Caco-2 (cell line): ENCODE measurements at regions not wholly inside any gene's neighbourhood (a gene's known extent, or its start where the extent isn't known, plus 50 kb on each side); places are given as distances from the start of the nearest gene placed in this dataset.

Experiments
- BruUV-seq: library from RNA; stranded (reverse); fragments of 400-500 nt; replicated peaks from 2 replicates; lab custom pipeline; 2021; lab: Mats Ljungman, UMichigan
- CTCF ChIA-PET: fragments of 300-600 bp; sonication (Branson Sonifier 250); formaldehyde crosslinking; loops from one replicate; lab custom pipeline; 2022; ENCODE audit warnings: antibody characterized with exemption; lab: Charles Lee
- POLR2A ChIA-PET: fragments of 300-600 bp; sonication (Branson Sonifier 250); formaldehyde crosslinking; loops from one replicate; lab custom pipeline; 2022; ENCODE audit warnings: antibody characterized with exemption; lab: Charles Lee
- DNase-seq, 2 experiments: peaks; one replicate each; pipeline versions ENCODE4 v3.0.0 to v3.0.0-alpha.2; 2020 to 2022
- H3K27me3 ChIP-seq: replicated peaks from 2 replicates; pipeline ENCODE4 v1.6.0; 2011; ENCODE audit warnings: low read length; ENCODE audit not compliant: control insufficient read depth, insufficient read depth
- H3K36me3 ChIP-seq: 2 replicates; pipeline ENCODE4 v1.5.1; 2011; ENCODE audit warnings: low read length; ENCODE audit not compliant: control insufficient read depth, insufficient read depth
- H3K4me1 ChIP-seq: fragments of 250-450 bp; sonication (Bioruptor Pico); 2 replicates; pipeline ENCODE4 v1.5.1; 2020; ENCODE audit warnings: mild to moderate bottlenecking
- H3K4me3 ChIP-seq: 2 replicates; pipeline ENCODE4 v1.5.1; 2011; ENCODE audit warnings: low read depth, mild to moderate bottlenecking, control low read depth, low read length
- H3K9me3 ChIP-seq: fragments of 250-450 bp; sonication (Bioruptor Pico); 2 replicates; pipeline ENCODE4 v1.5.1; 2020; ENCODE audit warnings: mild to moderate bottlenecking, moderate library complexity
- H3K27ac Mint-ChIP-seq: one replicate; pipeline ENCODE4 v1.8.0; 2022; ENCODE audit warnings: mixed read lengths; ENCODE audit not compliant: unreplicated experiment
- H3K27me3 Mint-ChIP-seq: one replicate; pipeline ENCODE4 v1.8.0; 2022; ENCODE audit warnings: mixed read lengths; ENCODE audit not compliant: insufficient read depth, unreplicated experiment
- H3K36me3 Mint-ChIP-seq: one replicate; pipeline ENCODE4 v1.8.0; 2022; ENCODE audit warnings: mild to moderate bottlenecking, mixed read lengths; ENCODE audit not compliant: insufficient read depth, unreplicated experiment
- H3K4me1 Mint-ChIP-seq: one replicate; pipeline ENCODE4 v1.8.0; 2022; ENCODE audit warnings: low read depth, mixed read lengths; ENCODE audit not compliant: unreplicated experiment
- H3K4me3 Mint-ChIP-seq: one replicate; pipeline ENCODE4 v1.8.0; 2022; ENCODE audit warnings: mild to moderate bottlenecking, moderate library complexity, mixed read lengths; ENCODE audit not compliant: unreplicated experiment
- H3K9me3 Mint-ChIP-seq: one replicate; pipeline ENCODE4 v1.8.0; 2022; ENCODE audit warnings: mixed read lengths; ENCODE audit not compliant: unreplicated experiment
- intact Hi-C: fragments of 100-400 bp; cut with micrococcal nuclease; formaldehyde crosslinking; loops from one replicate; pipeline ENCODE4 v1.10.0; 2022; ENCODE audit not compliant: unreplicated experiment
- TF ChIP-seq, protein P1 (sequence below), 2 experiments: fragments of 200-600 bp in 1 of 2; IDR thresholded peaks; 1 replicate in 1 of 2; 2 replicates in 1 of 2; pipeline versions ENCODE4 v1.5.1 to v1.8.0; 2011 to 2022; ENCODE audit warnings: antibody characterized with exemption in 1 of 2, control low read depth in 1 of 2, inconsistent platforms in 1 of 2, low read depth in 1 of 2, low read length in 1 of 2, mild to moderate bottlenecking in 1 of 2, moderate library complexity in 1 of 2; ENCODE audit not compliant: insufficient read depth in 1 of 2, severe bottlenecking in 1 of 2, unreplicated experiment in 1 of 2

DNA sequence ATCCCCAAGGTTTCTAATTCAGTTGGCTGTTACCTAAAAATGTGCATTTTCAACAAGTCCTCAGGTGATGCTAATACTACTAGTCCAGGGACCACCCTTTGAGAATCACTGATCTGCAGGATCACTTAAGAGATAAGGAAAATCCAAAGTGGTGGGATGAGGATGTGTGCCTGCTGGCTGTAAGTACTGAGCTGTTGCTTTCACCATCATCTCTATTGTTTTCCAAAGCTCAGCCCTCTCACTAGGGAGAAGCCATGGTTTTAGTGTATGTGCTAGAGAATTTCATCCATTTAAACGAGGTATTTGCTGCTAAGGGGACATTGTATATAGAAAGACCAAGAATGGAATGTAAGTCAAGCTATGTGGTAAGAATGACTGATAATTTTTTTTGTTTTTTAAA lies 202.3 kb downstream of the KIF21A start:
- Histone ChIP-seq H3K4me3 (no peak overlapping the region), H3K27me3 (no peaks in the 10 kb centered on the region), H3K4me1 (peaks cover 52% of the 10 kb centered on the region), H3K36me3 (no peaks in the 10 kb centered on the region), H3K9me3 (no peaks in the 10 kb centered on the region)
- TF ChIP-seq, protein P1, sequence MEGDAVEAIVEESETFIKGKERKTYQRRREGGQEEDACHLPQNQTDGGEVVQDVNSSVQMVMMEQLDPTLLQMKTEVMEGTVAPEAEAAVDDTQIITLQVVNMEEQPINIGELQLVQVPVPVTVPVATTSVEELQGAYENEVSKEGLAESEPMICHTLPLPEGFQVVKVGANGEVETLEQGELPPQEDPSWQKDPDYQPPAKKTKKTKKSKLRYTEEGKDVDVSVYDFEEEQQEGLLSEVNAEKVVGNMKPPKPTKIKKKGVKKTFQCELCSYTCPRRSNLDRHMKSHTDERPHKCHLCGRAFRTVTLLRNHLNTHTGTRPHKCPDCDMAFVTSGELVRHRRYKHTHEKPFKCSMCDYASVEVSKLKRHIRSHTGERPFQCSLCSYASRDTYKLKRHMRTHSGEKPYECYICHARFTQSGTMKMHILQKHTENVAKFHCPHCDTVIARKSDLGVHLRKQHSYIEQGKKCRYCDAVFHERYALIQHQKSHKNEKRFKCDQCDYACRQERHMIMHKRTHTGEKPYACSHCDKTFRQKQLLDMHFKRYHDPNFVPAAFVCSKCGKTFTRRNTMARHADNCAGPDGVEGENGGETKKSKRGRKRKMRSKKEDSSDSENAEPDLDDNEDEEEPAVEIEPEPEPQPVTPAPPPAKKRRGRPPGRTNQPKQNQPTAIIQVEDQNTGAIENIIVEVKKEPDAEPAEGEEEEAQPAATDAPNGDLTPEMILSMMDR (IDR thresholded peaks at IDR 0.05; ENCODE audit: insufficient read depth in 1 of 2, low read depth in 1 of 2, low read length in 1 of 2, severe bottlenecking in 1 of 2, unreplicated experiment in 1 of 2) = no peak
- ChIA-PET POLR2A (no interaction called here), CTCF (no interaction called here)
- intact Hi-C loops = loop anchor here (5.0 kb wide), 1 partner anchor 133 kb away; no protein-coding TSS in a partner anchor
- Mint-ChIP-seq H3K27me3 (no peaks in the 10 kb centered on the region), H3K36me3 (peaks cover 9% of the 10 kb centered on the region), H3K9me3 (peaks cover 8% of the 10 kb centered on the region), H3K4me3 (no peak overlapping the region), H3K27ac (peak overlapping the region; percentile 85), H3K4me1 (peaks cover 28% of the 10 kb centered on the region)
- BruUV-seq = no TSS peak
- DNase-seq = no peak

DNA sequence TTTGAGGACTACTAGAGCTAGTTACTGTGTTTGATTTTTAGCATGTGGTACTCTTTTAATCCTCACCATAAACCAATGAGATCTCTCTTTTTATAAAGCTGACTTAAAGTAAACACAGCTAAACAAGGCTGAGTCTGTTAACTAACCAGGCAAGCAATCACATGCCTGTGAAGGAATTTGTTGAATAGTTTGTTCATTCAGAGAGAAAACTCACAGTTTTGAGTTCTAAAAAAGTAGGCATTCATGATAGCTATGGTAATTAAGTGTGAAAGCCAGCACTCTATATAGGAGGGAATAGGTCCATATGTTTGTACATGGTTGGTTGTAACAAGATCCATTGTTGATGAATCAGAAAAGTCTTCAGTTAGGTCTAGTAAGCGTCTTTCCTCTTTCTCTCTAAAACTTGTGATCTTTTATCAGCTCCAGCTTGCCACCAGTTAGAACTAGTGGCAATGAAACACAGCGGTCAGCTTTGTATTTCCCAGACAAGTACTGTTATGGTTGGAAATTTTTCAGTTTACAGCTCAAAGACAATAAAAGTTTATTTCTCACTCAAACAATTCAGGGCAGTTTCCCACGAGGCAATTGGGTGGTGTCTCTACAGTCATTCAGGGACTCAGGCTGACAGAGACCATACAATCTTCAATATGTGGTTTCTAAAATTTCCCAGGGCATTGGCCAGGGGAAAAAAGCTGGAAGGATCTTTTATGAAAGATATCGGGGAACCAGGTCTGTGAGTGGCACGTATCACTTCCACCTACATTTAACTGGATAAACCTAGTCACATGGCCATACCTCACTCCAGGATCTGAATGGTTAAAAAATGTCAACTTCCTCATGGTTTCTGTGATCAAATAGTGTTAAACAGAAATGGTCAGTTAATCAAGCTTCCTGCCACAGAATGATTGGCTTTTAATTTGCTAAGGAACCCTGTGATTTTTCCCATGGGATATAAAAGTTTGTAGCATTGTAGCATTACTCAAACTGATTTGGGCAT lies 203.1 kb downstream of the KIF21A start:
- Histone ChIP-seq H3K36me3 (no peaks in the 10 kb centered on the region), H3K4me3 (no peak overlapping the region), H3K27me3 (no peaks in the 10 kb centered on the region), H3K4me1 (peaks cover 52% of the 10 kb centered on the region), H3K9me3 (no peaks in the 10 kb centered on the region)
- POLR2A ChIA-PET = no interaction called here
- H3K27me3 Mint-ChIP-seq = no peaks in the 10 kb centered on the region
- peaks cover 9% of the 10 kb centered on the region for H3K9me3 Mint-ChIP-seq
- H3K36me3 Mint-ChIP-seq = peaks cover 9% of the 10 kb centered on the region
- no peak for DNase-seq
- H3K4me1 Mint-ChIP-seq = peaks cover 29% of the 10 kb centered on the region
- TF ChIP-seq, protein P1 (IDR thresholded peaks at IDR 0.05; ENCODE audit: insufficient read depth in 1 of 2, low read depth in 1 of 2, low read length in 1 of 2, severe bottlenecking in 1 of 2, unreplicated experiment in 1 of 2) = no peak
- peak overlapping the region; percentile 85 for H3K27ac Mint-ChIP-seq
- BruUV-seq = no TSS peak
- CTCF ChIA-PET = no interaction called here
- H3K4me3 Mint-ChIP-seq = peak overlapping the region; percentile 40
- intact Hi-C loops = loop anchor here (5.0 kb wide), 4 partner anchors 132 to 347 kb away; partner anchors contain the start of genes CPNE8 and KIF21A

- intact Hi-C loops = loop anchor here (5.0 kb wide), 3 partner anchors 205 to 345 kb away; partner anchors contain the start of genes CPNE8 and KIF21A
- H3K4me1 Mint-ChIP-seq = peaks cover 29% of the 10 kb centered on the region
- TF ChIP-seq, protein P1 (IDR thresholded peaks at IDR 0.05; ENCODE audit: insufficient read depth in 1 of 2, low read depth in 1 of 2, low read length in 1 of 2, severe bottlenecking in 1 of 2, unreplicated experiment in 1 of 2) = no peak
- H3K36me3 ChIP-seq = no peaks in the 10 kb centered on the region
- CTCF ChIA-PET = no interaction called here
- peaks cover 9% of the 10 kb centered on the region for H3K9me3 Mint-ChIP-seq
- no peaks in the 10 kb centered on the region for H3K27me3 ChIP-seq
- no TSS peak for BruUV-seq
- no peak overlapping the region for H3K4me3 Mint-ChIP-seq
- no peak overlapping the region for H3K27ac Mint-ChIP-seq
- H3K27me3 Mint-ChIP-seq = no peaks in the 10 kb centered on the region
- H3K4me1 ChIP-seq = peaks cover 52% of the 10 kb centered on the region
- POLR2A ChIA-PET = no interaction called here
- DNase-seq = peak in 1 of 2 experiments; percentile 49
- H3K4me3 ChIP-seq = no peak overlapping the region
- H3K9me3 ChIP-seq = no peaks in the 10 kb centered on the region
- peaks cover 9% of the 10 kb centered on the region for H3K36me3 Mint-ChIP-seq
These were observed 205.9 kb downstream of the KIF21A start for GRCh38 chr12:39237004-39237403.
